Naive thymus-derived CD4-positive, alpha-beta T cell (primary cell): ENCODE measurements at regions not wholly inside any gene's neighbourhood (a gene's known extent, or its start where the extent isn't known, plus 50 kb on each side); places are given as distances from the start of the nearest gene placed in this dataset.
"Not testable (repeated sequence)": the region's sequence is repeated elsewhere in the genome, so short reads cannot be mapped to it uniquely, and the experiment has no call there.

ENCODE experiments used
- ATAC-seq: fragments of 150-1000 bp; cut with Tn5 transposase; 2 replicates; pipeline ENCODE4 v1.10.0; 2021; ENCODE audit warnings: mild to moderate bottlenecking, moderate library complexity
- CTCF ChIA-PET: fragments of 350-600 bp; sonication (Branson Sonifier 250); formaldehyde crosslinking; loops from one replicate; lab custom pipeline; 2021; ENCODE audit warnings: antibody characterized with exemption; lab: Charles Lee
- POLR2A ChIA-PET: fragments of 350-600 bp; sonication (Branson Sonifier 250); formaldehyde crosslinking; loops from one replicate; lab custom pipeline; 2021; ENCODE audit warnings: antibody characterized with exemption, inconsistent platforms; lab: Charles Lee
- DNase-seq, 9 donors: peaks; one replicate each; pipeline versions ENCODE4 v3.0.0 to v3.0.0-alpha.2; 2020 to 2022; ENCODE audit warnings: mixed read lengths in 1 of 9
- H3K27ac ChIP-seq: one replicate; pipeline ENCODE4 v1.7.0; 2013; ENCODE audit warnings: mild to moderate bottlenecking, low read depth, low read length, moderate library complexity
- H3K27me3 ChIP-seq, 2 donors: one replicate each; pipeline ENCODE4 v1.7.0; 2013; ENCODE audit warnings: low read length in 2 of 2, mild to moderate bottlenecking in 2 of 2, moderate library complexity in 2 of 2; ENCODE audit not compliant: control insufficient read depth in 2 of 2, insufficient read depth in 2 of 2
- H3K36me3 ChIP-seq, 3 experiments: 1 replicate in 2 of 3; 2 replicates in 1 of 3; pipeline ENCODE4 v1.7.0; 2013; ENCODE audit warnings: low read length in 3 of 3, mild to moderate bottlenecking in 3 of 3, moderate library complexity in 1 of 3; ENCODE audit not compliant: insufficient read depth in 3 of 3, control insufficient read depth in 2 of 3
- H3K4me1 ChIP-seq, 2 donors: one replicate each; pipeline ENCODE4 v1.7.0; 2013; ENCODE audit warnings: low read length in 2 of 2, mild to moderate bottlenecking in 2 of 2, moderate library complexity in 1 of 2; ENCODE audit not compliant: control insufficient read depth in 2 of 2, insufficient read depth in 2 of 2
- H3K4me3 ChIP-seq: 2 replicates; pipeline ENCODE4 v1.7.0; 2013; ENCODE audit warnings: mild to moderate bottlenecking, low read length
- H3K9me3 ChIP-seq, 3 experiments: 1 replicate in 2 of 3; 2 replicates in 1 of 3; pipeline ENCODE4 v1.7.0; 2013; ENCODE audit warnings: low read length in 3 of 3; ENCODE audit not compliant: control insufficient read depth in 2 of 3
- H3K27ac Mint-ChIP-seq, 9 donors: one replicate each; pipeline ENCODE4 v1.8.0; 2020 to 2022; ENCODE audit warnings: mixed read lengths in 9 of 9, mild to moderate bottlenecking in 8 of 9, moderate library complexity in 5 of 9, inconsistent platforms in 2 of 9
- H3K27me3 Mint-ChIP-seq, 5 donors: one replicate each; pipeline ENCODE4 v1.8.0; 2021 to 2022; ENCODE audit warnings: mixed read lengths in 5 of 5, mild to moderate bottlenecking in 1 of 5
- H3K36me3 Mint-ChIP-seq, 5 donors: one replicate each; pipeline ENCODE4 v1.8.0; 2020 to 2022; ENCODE audit warnings: mixed read lengths in 5 of 5, mild to moderate bottlenecking in 3 of 5, inconsistent platforms in 1 of 5
- H3K4me1 Mint-ChIP-seq, 7 donors: one replicate each; pipeline ENCODE4 v1.8.0; 2020 to 2022; ENCODE audit warnings: mixed read lengths in 7 of 7, mild to moderate bottlenecking in 3 of 7, inconsistent platforms in 1 of 7
- H3K4me3 Mint-ChIP-seq, 10 donors: one replicate each; pipeline ENCODE4 v1.8.0; 2020 to 2022; ENCODE audit warnings: mild to moderate bottlenecking in 10 of 10, mixed read lengths in 10 of 10, moderate library complexity in 6 of 10, inconsistent platforms in 2 of 10
- H3K9me3 Mint-ChIP-seq, 11 donors: one replicate each; pipeline ENCODE4 v1.8.0; 2020 to 2022; ENCODE audit warnings: mixed read lengths in 11 of 11, mild to moderate bottlenecking in 4 of 11, inconsistent platforms in 1 of 11, moderate library complexity in 1 of 11
- intact Hi-C, 2 donors: fragments of 100-400 bp; cut with micrococcal nuclease; formaldehyde crosslinking; loops; one replicate each; pipeline ENCODE4 v1.15.1; 2023

GRCh38 chr17:68760141-68760475 lies 158.9 kb upstream of the FAM20A start:
- peak overlapping the region in 1 of 10 donors; percentile 59 for H3K4me3 Mint-ChIP-seq
- CTCF ChIA-PET, result no interaction called here

GRCh38 chr17:68759343-68760140 lies 158.4 kb upstream of the FAM20A start:
- intact Hi-C loops, result loop anchor here in 1 of 2 donors (2.0 to 10.0 kb wide), 3 partner anchors 227 to 495 kb away; no protein-coding TSS in a partner anchor
- H3K4me3 ChIP-seq, result no peak overlapping the region
- DNase-seq (peak in 4 of 9 donors; percentile 10 to 39 (median 10)), ATAC-seq (peak; percentile 85)
- H3K27ac Mint-ChIP-seq, result no peak overlapping the region
- H3K27me3 ChIP-seq, result no peaks in the 10 kb centered on the region
- H3K4me1 ChIP-seq, result no peaks in the 10 kb centered on the region
- ChIA-PET POLR2A (interaction anchor here (0.6 kb wide), 1 partner anchor 496 kb away, joined by 3 read pairs; no protein-coding TSS in a partner anchor), CTCF (no interaction called here)
- peaks cover 0 to 14% (median 8%) of the 10 kb centered on the region in 5 donors for H3K27me3 Mint-ChIP-seq
- H3K4me1 Mint-ChIP-seq, result peaks cover 0 to 17% (median 7%) of the 10 kb centered on the region in 7 donors
- no peaks in the 10 kb centered on the region for H3K36me3 ChIP-seq
- no peak overlapping the region for H3K27ac ChIP-seq
- H3K9me3 Mint-ChIP-seq, result peaks cover 0 to 2% (median 0%) of the 10 kb centered on the region in 11 donors
- H3K9me3 ChIP-seq, result no peaks in the 10 kb centered on the region
- peak overlapping the region in 1 of 10 donors; percentile 59 for H3K4me3 Mint-ChIP-seq
- peaks cover 0 to 3% (median 0%) of the 10 kb centered on the region in 5 donors for H3K36me3 Mint-ChIP-seq

More at GRCh38 chr17:68760141-68760475, 158.9 kb upstream of the FAM20A start:
- Mint-ChIP-seq H3K36me3 (peaks cover 0 to 3% (median 0%) of the 10 kb centered on the region in 5 donors), H3K9me3 (peaks cover 0 to 2% (median 0%) of the 10 kb centered on the region in 11 donors), H3K4me1 (peaks cover 0 to 17% (median 7%) of the 10 kb centered on the region in 7 donors), H3K27ac (no peak overlapping the region), H3K27me3 (peaks cover 0 to 14% (median 9%) of the 10 kb centered on the region in 5 donors)
- intact Hi-C loops, result loop anchor here in 1 of 2 donors (5.0 to 10.0 kb wide), 2 partner anchors 228 to 495 kb away; no protein-coding TSS in a partner anchor
- ATAC-seq (no peak), DNase-seq (no peak)
- Histone ChIP-seq H3K36me3 (no peaks in the 10 kb centered on the region), H3K4me3 (no peak overlapping the region), H3K4me1 (no peaks in the 10 kb centered on the region), H3K27me3 (no peaks in the 10 kb centered on the region), H3K9me3 (no peaks in the 10 kb centered on the region), H3K27ac (no peak overlapping the region)
- POLR2A ChIA-PET, result interaction anchor here (0.6 kb wide), 1 partner anchor 496 kb away, joined by 3 read pairs; no protein-coding TSS in a partner anchor

DNA sequence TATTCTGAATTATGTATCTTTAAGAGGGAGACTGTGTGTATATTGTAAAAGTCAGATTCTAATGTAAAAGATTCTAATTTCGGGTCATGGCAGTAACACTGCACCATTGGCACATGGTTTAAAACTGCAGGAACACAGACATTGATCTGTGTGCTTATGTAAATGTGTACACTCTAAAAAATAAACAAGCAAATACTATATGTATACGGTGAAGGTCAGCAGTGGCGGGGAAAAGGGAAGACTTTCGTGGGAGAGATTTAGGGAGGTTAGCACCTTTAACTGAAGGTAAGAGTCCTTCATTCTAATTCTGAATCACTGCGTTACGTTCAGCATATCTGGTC lies 157.8 kb upstream of the FAM20A start:
- DNase-seq (no peak), ATAC-seq (no peak)
- POLR2A ChIA-PET, result no interaction called here
- peaks cover 0 to 2% (median 0%) of the 10 kb centered on the region in 11 donors for H3K9me3 Mint-ChIP-seq
- no peak overlapping the region for H3K27ac Mint-ChIP-seq
- Histone ChIP-seq H3K9me3 (no peaks in the 10 kb centered on the region), H3K4me3 (no peak overlapping the region), H3K27ac (no peak overlapping the region), H3K36me3 (no peaks in the 10 kb centered on the region), H3K27me3 (no peaks in the 10 kb centered on the region), H3K4me1 (no peaks in the 10 kb centered on the region)
- peaks cover 0 to 16% (median 7%) of the 10 kb centered on the region in 5 donors for H3K27me3 Mint-ChIP-seq
- CTCF ChIA-PET, result no interaction called here
- peaks cover 0 to 17% (median 7%) of the 10 kb centered on the region in 7 donors for H3K4me1 Mint-ChIP-seq
- no peak overlapping the region for H3K4me3 Mint-ChIP-seq
- intact Hi-C loops, result loop anchor here in 1 of 2 donors (2.0 kb wide), 1 partner anchor 292 kb away; no protein-coding TSS in a partner anchor
- H3K36me3 Mint-ChIP-seq, result peaks cover 0 to 3% (median 0%) of the 10 kb centered on the region in 5 donors

DNA sequence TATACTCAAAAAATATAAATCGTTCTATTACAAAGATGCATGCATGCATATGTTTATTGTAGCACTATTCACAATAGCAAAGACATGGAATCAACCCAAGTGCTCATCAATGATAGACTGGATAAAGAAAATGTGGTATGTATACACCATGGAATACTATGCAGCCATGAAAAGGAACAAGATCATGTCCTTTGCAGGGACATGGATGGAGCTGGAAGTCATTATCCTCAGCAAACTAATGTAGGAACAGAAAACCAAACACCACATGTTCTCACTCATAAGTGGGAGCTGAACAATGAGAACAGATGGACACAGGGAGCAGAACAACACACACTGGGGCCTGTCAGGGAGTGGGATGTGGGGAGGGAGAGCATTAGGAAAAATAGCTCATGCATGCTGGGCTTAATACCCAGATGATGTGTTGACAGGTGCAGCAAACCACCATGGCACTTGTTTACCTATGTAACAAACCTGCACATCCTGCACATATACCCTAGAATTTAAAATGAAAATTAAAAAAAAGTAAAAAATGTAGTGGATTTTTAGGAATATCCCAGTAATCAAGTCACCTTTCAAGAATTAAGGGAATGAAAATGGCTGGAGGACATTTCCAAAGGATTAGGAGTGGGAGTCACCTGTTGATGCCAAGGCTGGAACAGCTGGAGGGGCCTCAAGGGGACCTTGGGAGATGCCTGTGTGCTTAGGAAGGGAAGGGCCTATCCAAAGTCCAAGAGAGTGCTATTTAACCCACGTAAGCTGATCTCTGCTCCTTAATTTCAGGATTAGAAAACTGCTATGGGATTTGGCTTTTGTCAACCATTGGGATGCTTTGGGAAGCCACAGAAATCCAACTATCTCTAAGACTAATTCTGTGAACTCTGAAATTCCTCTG lies 156.9 kb upstream of the FAM20A start:
- H3K36me3 ChIP-seq, DNase-seq, H3K27me3 ChIP-seq, H3K4me1 ChIP-seq, H3K36me3 Mint-ChIP-seq, H3K4me3 ChIP-seq, ATAC-seq, H3K9me3 Mint-ChIP-seq, POLR2A ChIA-PET, H3K4me1 Mint-ChIP-seq, H3K4me3 Mint-ChIP-seq, H3K27ac ChIP-seq, H3K9me3 ChIP-seq, CTCF ChIA-PET, H3K27ac Mint-ChIP-seq: not testable (repeated sequence)
- intact Hi-C loops, result loop anchor here in 1 of 2 donors (2.0 kb wide), 1 partner anchor 291 kb away; no protein-coding TSS in a partner anchor
- H3K27me3 Mint-ChIP-seq, result peaks cover 0 to 16% (median 7%) of the 10 kb centered on the region in 5 donors

- CTCF ChIA-PET, result no interaction called here
These were observed 153.0 kb upstream of the FAM20A start for GRCh38 chr17:68753985-68754769.

GRCh38 chr17:68750208-68750562 lies 149.0 kb upstream of the FAM20A start:
- no peaks in the 10 kb centered on the region for H3K9me3 ChIP-seq
- peaks cover 0 to 3% (median 0%) of the 10 kb centered on the region in 5 donors for H3K36me3 Mint-ChIP-seq
- CTCF ChIA-PET, result no interaction called here
- no peak overlapping the region for H3K27ac ChIP-seq
- H3K36me3 ChIP-seq, result no peaks in the 10 kb centered on the region
- no peak overlapping the region for H3K27ac Mint-ChIP-seq
- H3K4me3 ChIP-seq, result no peak overlapping the region
- no peak overlapping the region for H3K4me3 Mint-ChIP-seq
- no peaks in the 10 kb centered on the region for H3K4me1 ChIP-seq
- no peak for ATAC-seq
- DNase-seq, result no peak
- no peaks in the 10 kb centered on the region for H3K4me1 Mint-ChIP-seq
- H3K27me3 ChIP-seq, result no peaks in the 10 kb centered on the region
- H3K9me3 Mint-ChIP-seq, result peaks cover 0 to 9% (median 1%) of the 10 kb centered on the region in 11 donors
- peaks cover 0 to 18% (median 9%) of the 10 kb centered on the region in 5 donors for H3K27me3 Mint-ChIP-seq
- intact Hi-C loops, result no loop called here
- POLR2A ChIA-PET, result no interaction called here

More at GRCh38 chr17:68753985-68754769, 153.0 kb upstream of the FAM20A start:
- POLR2A ChIA-PET, result no interaction called here
- no peaks in the 10 kb centered on the region for H3K36me3 ChIP-seq
- no peak for ATAC-seq
- no peaks in the 10 kb centered on the region for H3K9me3 ChIP-seq
- H3K4me1 Mint-ChIP-seq, result no peaks in the 10 kb centered on the region
- H3K4me3 ChIP-seq, result no peak overlapping the region
- H3K27ac Mint-ChIP-seq, result no peak overlapping the region
- H3K27me3 Mint-ChIP-seq, result peaks cover 0 to 12% (median 3%) of the 10 kb centered on the region in 5 donors
- H3K4me3 Mint-ChIP-seq, result no peak overlapping the region
- no peak overlapping the region for H3K27ac ChIP-seq
- no peaks in the 10 kb centered on the region for H3K4me1 ChIP-seq
- H3K36me3 Mint-ChIP-seq, result peaks cover 0 to 6% (median 0%) of the 10 kb centered on the region in 5 donors
- intact Hi-C loops, result no loop called here
- no peaks in the 10 kb centered on the region for H3K27me3 ChIP-seq
- no peak for DNase-seq
- H3K9me3 Mint-ChIP-seq, result peaks cover 0 to 2% (median 0%) of the 10 kb centered on the region in 11 donors
